ENCODE measurements at regions not wholly inside any gene's neighbourhood (a gene's known extent, or its start where the extent isn't known, plus 50 kb on each side); places are given as distances from the start of the nearest gene placed in this dataset.

DNA sequence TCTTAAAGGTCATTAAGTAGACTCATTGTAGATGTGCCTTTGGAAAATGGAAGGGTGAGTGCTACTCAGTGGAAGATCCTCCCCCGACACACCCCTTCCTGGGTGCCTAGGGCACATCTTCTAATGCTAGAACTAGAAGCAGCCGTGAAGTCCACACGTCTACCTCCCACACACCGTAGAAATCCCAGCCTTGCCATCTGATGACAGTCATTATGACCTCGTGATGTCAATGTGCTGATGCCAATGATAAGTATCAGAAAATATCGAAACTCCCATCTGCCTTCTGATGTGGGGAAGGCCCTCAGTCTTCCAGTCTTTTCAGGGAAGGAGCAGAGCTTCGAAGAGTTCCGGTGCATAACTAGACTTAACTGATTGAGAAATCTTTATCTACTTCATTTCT is 282.1 kb upstream of the ROPN1 start:
- Histone ChIP-seq H3K9me3 (replicated peaks; ENCODE audit: insufficient read depth, low read length) (no peaks in the 10 kb centered on the region), H3F3A (ENCODE audit: insufficient read depth, low read length) (no peaks in the 10 kb centered on the region)

GRCh38 chr3:124275412-124275811 is 283.5 kb upstream of the ROPN1 start:
- Histone ChIP-seq H3K9ac (ENCODE audit: low read length) (no peak overlapping the region), H3K27me3 (replicated peaks; ENCODE audit: insufficient read depth, low read length) (no peaks in the 10 kb centered on the region), H3K4me2 (ENCODE audit: low read depth, low read length) (no peak overlapping the region), H3K27ac (ENCODE audit: low read length) (no peak overlapping the region), H3K36me3 (replicated peaks; ENCODE audit: insufficient read depth, low read length) (no peaks in the 10 kb centered on the region), H3K4me3 (ENCODE audit: low read length) (no peak overlapping the region), H3K79me2 (ENCODE audit: low read length) (no peaks in the 10 kb centered on the region), H3K4me1 (ENCODE audit: low read length) (no peaks in the 10 kb centered on the region), H2AFZ (ENCODE audit: low read length) (no peak overlapping the region), H3K9me3 (replicated peaks; ENCODE audit: insufficient read depth, low read length) (no peaks in the 10 kb centered on the region), H3F3A (ENCODE audit: insufficient read depth, low read length) (no peaks in the 10 kb centered on the region), H3K9me2 (replicated peaks; ENCODE audit: insufficient read depth, low read length) (no peaks in the 10 kb centered on the region), H4K20me1 (ENCODE audit: insufficient read depth, low read length) (no peaks in the 10 kb centered on the region)
- TF ChIP-seq EZH2phosphoT487 (IDR thresholded peaks at IDR 0.05; ENCODE audit: low read length) (no peak), EZH2 (optimal IDR thresholded peaks at IDR 0.05; ENCODE audit: low read depth, low read length) (no peak)
- TF ChIP-seq, protein P1, sequence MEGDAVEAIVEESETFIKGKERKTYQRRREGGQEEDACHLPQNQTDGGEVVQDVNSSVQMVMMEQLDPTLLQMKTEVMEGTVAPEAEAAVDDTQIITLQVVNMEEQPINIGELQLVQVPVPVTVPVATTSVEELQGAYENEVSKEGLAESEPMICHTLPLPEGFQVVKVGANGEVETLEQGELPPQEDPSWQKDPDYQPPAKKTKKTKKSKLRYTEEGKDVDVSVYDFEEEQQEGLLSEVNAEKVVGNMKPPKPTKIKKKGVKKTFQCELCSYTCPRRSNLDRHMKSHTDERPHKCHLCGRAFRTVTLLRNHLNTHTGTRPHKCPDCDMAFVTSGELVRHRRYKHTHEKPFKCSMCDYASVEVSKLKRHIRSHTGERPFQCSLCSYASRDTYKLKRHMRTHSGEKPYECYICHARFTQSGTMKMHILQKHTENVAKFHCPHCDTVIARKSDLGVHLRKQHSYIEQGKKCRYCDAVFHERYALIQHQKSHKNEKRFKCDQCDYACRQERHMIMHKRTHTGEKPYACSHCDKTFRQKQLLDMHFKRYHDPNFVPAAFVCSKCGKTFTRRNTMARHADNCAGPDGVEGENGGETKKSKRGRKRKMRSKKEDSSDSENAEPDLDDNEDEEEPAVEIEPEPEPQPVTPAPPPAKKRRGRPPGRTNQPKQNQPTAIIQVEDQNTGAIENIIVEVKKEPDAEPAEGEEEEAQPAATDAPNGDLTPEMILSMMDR (IDR thresholded peaks at IDR 0.05; ENCODE audit: low read length): no peak
- DNase-seq: no peak

More for the DNA sequence above, 282.1 kb upstream of the ROPN1 start:
- H3K4me1 ChIP-seq (ENCODE audit: low read length): no peaks in the 10 kb centered on the region
- no peaks in the 10 kb centered on the region for H3K79me2 ChIP-seq (ENCODE audit: low read length)
- no peak overlapping the region for H3K27ac ChIP-seq (ENCODE audit: low read length)
- no peaks in the 10 kb centered on the region for H4K20me1 ChIP-seq (ENCODE audit: insufficient read depth, low read length)
- H3K4me3 ChIP-seq (ENCODE audit: low read length): no peak overlapping the region
- H2AFZ ChIP-seq (ENCODE audit: low read length): no peak overlapping the region
- H3K4me2 ChIP-seq (ENCODE audit: low read depth, low read length): no peak overlapping the region
- H3K27me3 ChIP-seq (replicated peaks; ENCODE audit: insufficient read depth, low read length): no peaks in the 10 kb centered on the region
- H3K36me3 ChIP-seq (replicated peaks; ENCODE audit: insufficient read depth, low read length): no peaks in the 10 kb centered on the region
- no peak for TF ChIP-seq EZH2 (optimal IDR thresholded peaks at IDR 0.05; ENCODE audit: low read depth, low read length)
- TF ChIP-seq EZH2phosphoT487 (IDR thresholded peaks at IDR 0.05; ENCODE audit: low read length): no peak
- TF ChIP-seq, protein P1 (IDR thresholded peaks at IDR 0.05; ENCODE audit: low read length): no peak
- no peaks in the 10 kb centered on the region for H3K9me2 ChIP-seq (replicated peaks; ENCODE audit: insufficient read depth, low read length)
- DNase-seq: no peak
- H3K9ac ChIP-seq (ENCODE audit: low read length): no peak overlapping the region

DNA sequence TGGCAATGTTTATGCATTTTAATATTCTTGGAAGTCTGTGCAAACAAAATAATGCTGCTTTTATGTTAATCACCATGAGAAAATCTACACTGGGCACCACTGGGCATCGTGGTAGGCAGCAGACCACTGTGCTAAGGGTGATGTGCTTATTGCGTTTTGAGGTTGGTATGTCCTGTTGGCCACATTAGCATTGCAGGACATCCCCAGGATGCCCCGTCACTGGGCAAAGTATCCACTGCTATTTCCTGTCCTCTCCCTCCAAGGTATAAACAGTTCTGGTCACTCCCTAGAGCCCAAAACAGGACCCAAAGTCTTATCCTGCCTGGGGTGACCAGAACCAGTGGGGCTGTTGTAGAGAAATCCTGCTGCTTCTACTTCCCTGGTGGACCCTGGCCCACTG is 284.2 kb upstream of the ROPN1 start:
- TF ChIP-seq, protein P1 (IDR thresholded peaks at IDR 0.05; ENCODE audit: low read length): no peak
- TF ChIP-seq EZH2 (optimal IDR thresholded peaks at IDR 0.05; ENCODE audit: low read depth, low read length) (no peak), EZH2phosphoT487 (IDR thresholded peaks at IDR 0.05; ENCODE audit: low read length) (no peak)
- Histone ChIP-seq H2AFZ (ENCODE audit: low read length) (no peak overlapping the region), H3K27me3 (replicated peaks; ENCODE audit: insufficient read depth, low read length) (no peaks in the 10 kb centered on the region), H3K9me2 (replicated peaks; ENCODE audit: insufficient read depth, low read length) (no peaks in the 10 kb centered on the region), H3K27ac (ENCODE audit: low read length) (no peak overlapping the region), H3K36me3 (replicated peaks; ENCODE audit: insufficient read depth, low read length) (no peaks in the 10 kb centered on the region), H4K20me1 (ENCODE audit: insufficient read depth, low read length) (no peaks in the 10 kb centered on the region), H3K9me3 (replicated peaks; ENCODE audit: insufficient read depth, low read length) (no peaks in the 10 kb centered on the region), H3F3A (ENCODE audit: insufficient read depth, low read length) (no peaks in the 10 kb centered on the region), H3K4me1 (ENCODE audit: low read length) (no peaks in the 10 kb centered on the region), H3K4me3 (ENCODE audit: low read length) (no peak overlapping the region), H3K79me2 (ENCODE audit: low read length) (no peaks in the 10 kb centered on the region), H3K4me2 (ENCODE audit: low read depth, low read length) (no peak overlapping the region), H3K9ac (ENCODE audit: low read length) (no peak overlapping the region)
- DNase-seq: no peak
